Activated CD4-positive, alpha-beta T cell treated with anti-CD3 and anti-CD28 coated beads, Interleukin-2, amount 10 ng/mL, durations not matched to agents 7 days and 5 days (primary cell): ENCODE measurements at regions not wholly inside any gene's neighbourhood (a gene's known extent, or its start where the extent isn't known, plus 50 kb on each side); places are given as distances from the start of the nearest gene placed in this dataset.

Experiments
- CTCF ChIA-PET: fragments of 350-600 bp; sonication (Branson Sonifier 250); formaldehyde crosslinking; loops from one replicate; lab custom pipeline; 2021; ENCODE audit warnings: antibody characterized with exemption; lab: Charles Lee
- POLR2A ChIA-PET: fragments of 350-600 bp; sonication (Branson Sonifier 250); formaldehyde crosslinking; loops from one replicate; lab custom pipeline; 2021; ENCODE audit warnings: antibody characterized with exemption; lab: Charles Lee
- DNase-seq: peaks from one replicate; pipeline ENCODE4 v3.0.0-alpha.2; 2020
- H3K27ac Mint-ChIP-seq: one replicate; pipeline ENCODE4 v1.8.0; 2021; ENCODE audit warnings: mild to moderate bottlenecking, moderate library complexity, mixed read lengths
- H3K27me3 Mint-ChIP-seq: one replicate; pipeline ENCODE4 v1.8.0; 2021; ENCODE audit warnings: mixed read lengths
- H3K36me3 Mint-ChIP-seq: one replicate; pipeline ENCODE4 v1.8.0; 2021; ENCODE audit warnings: low read depth, mixed read lengths
- H3K4me1 Mint-ChIP-seq: one replicate; pipeline ENCODE4 v1.8.0; 2021; ENCODE audit warnings: mixed read lengths
- H3K4me3 Mint-ChIP-seq: one replicate; pipeline ENCODE4 v1.8.0; 2021; ENCODE audit warnings: mild to moderate bottlenecking, moderate library complexity, mixed read lengths
- H3K9me3 Mint-ChIP-seq: one replicate; pipeline ENCODE4 v1.8.0; 2021; ENCODE audit warnings: mixed read lengths

DNA sequence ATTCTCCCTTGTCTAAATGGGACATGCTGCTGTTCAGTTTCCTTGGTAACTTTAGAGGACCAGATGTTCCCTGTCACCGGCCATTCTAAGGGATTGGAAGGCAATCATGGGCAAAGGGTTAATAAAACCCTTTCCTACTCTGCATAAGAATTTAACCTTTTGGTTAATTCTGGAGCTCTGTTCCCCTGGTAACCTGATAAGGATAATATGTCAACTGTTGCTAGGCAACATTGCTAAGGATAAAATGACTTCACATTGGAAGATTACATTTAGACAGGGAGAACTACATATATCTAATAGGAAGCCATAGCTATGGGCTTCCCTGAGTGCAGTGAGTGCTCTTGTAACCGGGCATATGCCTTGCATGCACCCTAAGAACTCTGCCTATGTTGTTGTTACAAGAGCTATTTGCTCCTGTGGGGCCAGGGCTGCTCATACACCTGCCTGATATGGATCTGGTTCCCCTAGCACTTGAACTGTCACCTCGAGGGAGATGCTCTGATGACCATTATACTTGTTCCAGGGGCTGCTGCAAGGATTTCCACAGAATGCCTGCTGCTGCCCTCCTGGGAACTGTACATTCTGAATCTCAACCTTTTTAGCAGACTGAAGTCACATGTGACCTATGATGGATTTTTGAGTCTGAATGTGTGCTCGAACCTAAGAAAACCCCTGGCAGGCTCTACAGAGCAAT lies 326.3 kb upstream of the PDZRN3 start:
- ChIA-PET CTCF (no interaction called here), POLR2A (no interaction called here)
- Mint-ChIP-seq H3K27ac (no peak overlapping the region), H3K27me3 (no peaks in the 10 kb centered on the region), H3K4me1 (no peaks in the 10 kb centered on the region), H3K9me3 (peaks cover 2% of the 10 kb centered on the region), H3K4me3 (no peak overlapping the region), H3K36me3 (no peaks in the 10 kb centered on the region)
- DNase-seq: no peak

DNA sequence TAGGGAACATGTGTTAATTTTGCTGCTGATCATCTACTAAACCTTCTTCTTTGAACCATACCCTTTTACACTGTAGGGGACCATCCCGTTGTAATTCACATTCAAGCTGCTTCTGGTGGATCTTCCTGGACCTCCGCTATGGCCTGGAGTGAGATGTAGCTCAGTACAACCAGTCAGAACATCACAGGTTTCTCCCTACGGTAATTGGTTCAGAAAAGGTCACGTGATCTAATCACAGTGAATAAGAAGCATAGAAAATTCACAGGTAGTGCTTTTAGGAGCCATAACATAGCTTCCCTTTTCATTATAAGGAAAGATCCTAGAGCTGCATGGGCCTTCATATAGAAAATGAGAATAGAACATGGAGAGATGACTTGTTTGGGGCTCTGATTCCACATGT lies 320.8 kb upstream of the PDZRN3 start:
- H3K4me3 Mint-ChIP-seq: no peak overlapping the region
- no peak overlapping the region for H3K27ac Mint-ChIP-seq
- H3K36me3 Mint-ChIP-seq: no peaks in the 10 kb centered on the region
- DNase-seq: no peak
- H3K9me3 Mint-ChIP-seq: no peaks in the 10 kb centered on the region
- H3K27me3 Mint-ChIP-seq: no peaks in the 10 kb centered on the region
- CTCF ChIA-PET: no interaction called here
- no peaks in the 10 kb centered on the region for H3K4me1 Mint-ChIP-seq
- POLR2A ChIA-PET: no interaction called here

DNA sequence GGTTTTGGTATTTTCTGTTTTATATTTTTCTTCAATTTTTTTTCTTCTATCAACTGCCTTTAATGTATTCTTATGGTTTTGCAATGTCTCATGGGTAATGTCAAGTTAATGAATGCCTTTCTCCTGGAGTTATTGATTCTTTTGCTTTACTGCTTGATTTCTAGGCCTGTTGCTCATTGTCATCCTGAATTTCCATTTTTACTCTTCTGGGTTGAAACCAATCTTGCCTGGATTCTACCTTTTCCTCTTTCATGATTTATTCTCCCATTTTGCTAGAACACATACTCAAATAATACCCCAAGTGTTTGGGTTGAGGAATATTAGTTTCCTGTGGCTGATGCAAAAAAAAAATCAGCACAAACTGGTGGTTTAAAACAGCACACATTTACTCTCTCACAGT lies 315.2 kb upstream of the PDZRN3 start:
- H3K36me3 Mint-ChIP-seq: no peaks in the 10 kb centered on the region
- POLR2A ChIA-PET: no interaction called here
- CTCF ChIA-PET: no interaction called here
- no peaks in the 10 kb centered on the region for H3K4me1 Mint-ChIP-seq
- DNase-seq: no peak
- no peak overlapping the region for H3K27ac Mint-ChIP-seq
- no peaks in the 10 kb centered on the region for H3K27me3 Mint-ChIP-seq
- no peak overlapping the region for H3K4me3 Mint-ChIP-seq
- no peaks in the 10 kb centered on the region for H3K9me3 Mint-ChIP-seq

DNA sequence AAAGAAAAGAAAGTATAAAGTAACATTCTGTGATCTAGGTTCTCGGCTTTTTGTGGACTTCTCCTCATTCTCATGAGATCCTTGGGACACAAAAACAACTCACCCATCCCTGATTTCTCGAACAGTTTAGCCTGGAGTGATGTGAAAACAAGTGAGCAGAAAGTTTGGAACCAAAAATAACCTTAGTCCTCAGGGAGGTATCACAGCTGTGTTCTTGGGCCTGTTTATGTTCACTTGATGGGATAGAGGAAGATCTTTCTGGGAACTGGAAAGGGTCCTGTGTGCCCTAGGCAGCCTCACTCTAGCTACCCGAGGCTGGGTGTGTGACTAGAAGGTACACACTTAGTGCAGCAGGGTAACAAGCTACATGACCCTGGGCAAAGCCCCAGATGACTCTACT lies 308.8 kb upstream of the PDZRN3 start:
- Mint-ChIP-seq H3K4me3 (no peak overlapping the region), H3K4me1 (no peaks in the 10 kb centered on the region), H3K27me3 (no peaks in the 10 kb centered on the region), H3K27ac (no peak overlapping the region), H3K9me3 (no peaks in the 10 kb centered on the region), H3K36me3 (no peaks in the 10 kb centered on the region)
- ChIA-PET POLR2A (no interaction called here), CTCF (no interaction called here)
- no peak for DNase-seq

DNA sequence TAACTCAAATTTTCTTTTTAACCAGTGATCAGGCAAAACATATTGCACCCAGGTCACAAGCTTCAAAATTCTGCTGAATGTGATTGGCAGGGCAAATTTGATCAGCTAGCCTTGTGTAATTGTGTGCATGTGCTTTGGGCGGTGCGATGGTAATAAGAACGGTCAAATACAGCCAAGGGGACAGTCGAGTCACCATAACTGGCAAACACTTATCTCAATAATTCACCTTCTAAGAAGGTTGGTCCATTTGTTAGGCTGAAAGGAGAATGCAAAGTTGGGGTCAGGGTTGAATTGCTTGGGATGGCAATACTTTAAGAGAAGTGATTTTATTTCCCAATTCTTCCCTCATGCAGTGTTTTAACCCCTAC lies 302.4 kb upstream of the PDZRN3 start:
- CTCF ChIA-PET: no interaction called here
- Mint-ChIP-seq H3K27me3 (no peaks in the 10 kb centered on the region), H3K4me3 (no peak overlapping the region), H3K9me3 (no peaks in the 10 kb centered on the region), H3K36me3 (no peaks in the 10 kb centered on the region), H3K27ac (no peak overlapping the region), H3K4me1 (no peaks in the 10 kb centered on the region)
- no peak for DNase-seq
- POLR2A ChIA-PET: no interaction called here

DNA sequence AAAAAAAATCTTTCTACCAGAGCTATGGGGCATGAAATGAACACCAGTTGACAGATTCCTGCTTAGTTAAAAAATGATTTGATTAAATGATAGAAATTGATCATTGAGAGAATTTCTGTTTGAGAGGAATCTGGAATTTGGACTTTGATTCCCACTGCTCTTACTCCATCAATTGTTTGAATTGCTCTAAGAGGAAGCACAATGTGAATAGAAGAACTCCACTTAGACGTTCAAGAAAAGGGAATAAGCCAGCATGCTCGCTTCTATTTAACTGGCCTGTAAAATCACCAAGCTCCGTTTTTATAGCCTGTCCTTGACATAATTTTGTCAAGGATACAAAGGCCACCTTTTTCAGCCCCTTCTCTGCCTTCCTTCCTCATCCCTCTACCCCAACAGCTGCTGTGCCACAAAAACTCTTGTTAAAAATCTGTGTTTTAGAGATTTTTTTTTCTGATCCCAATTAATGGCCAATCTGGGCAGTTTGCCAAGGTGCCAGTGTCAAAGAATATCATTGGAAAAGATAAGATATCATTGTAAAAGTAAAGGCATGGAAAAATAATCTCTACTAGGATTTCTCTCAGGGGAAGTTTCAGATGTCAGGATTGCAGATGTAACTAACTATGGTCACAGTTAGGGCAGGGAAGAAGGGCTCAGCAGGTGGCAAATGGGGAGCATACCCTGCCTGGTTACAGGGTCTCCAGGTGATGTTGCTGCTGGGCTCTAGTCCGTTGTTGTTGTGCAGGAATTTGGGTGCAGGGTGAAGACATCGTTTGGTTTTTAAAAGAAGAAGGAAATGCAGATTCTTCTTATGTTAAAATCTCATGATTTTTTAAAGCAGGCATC lies 301.8 kb upstream of the PDZRN3 start:
- Mint-ChIP-seq H3K36me3 (no peaks in the 10 kb centered on the region), H3K27ac (no peak overlapping the region), H3K27me3 (no peaks in the 10 kb centered on the region), H3K4me1 (no peaks in the 10 kb centered on the region), H3K4me3 (no peak overlapping the region), H3K9me3 (no peaks in the 10 kb centered on the region)
- ChIA-PET POLR2A (no interaction called here), CTCF (no interaction called here)
- DNase-seq: no peak

DNA sequence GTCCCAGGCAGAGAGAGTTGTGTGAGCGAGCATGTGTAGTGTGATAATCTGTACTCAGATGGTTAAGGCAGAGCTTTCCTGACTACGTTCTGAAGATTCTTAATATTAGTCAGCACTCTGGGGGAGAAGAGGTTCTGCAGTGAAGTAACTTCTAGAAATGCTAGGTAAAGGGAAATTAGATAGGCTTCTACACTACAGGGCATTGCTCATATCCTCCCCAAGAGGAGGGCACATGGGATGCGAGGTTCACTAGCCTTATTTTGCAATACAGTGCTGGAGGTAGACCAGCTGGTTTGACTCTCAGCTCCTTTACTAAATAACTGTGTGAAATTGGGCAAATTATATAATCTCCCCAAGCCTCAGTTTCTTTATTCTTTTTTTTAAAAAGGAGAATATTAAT lies 300.3 kb upstream of the PDZRN3 start:
- no peak overlapping the region for H3K27ac Mint-ChIP-seq
- H3K36me3 Mint-ChIP-seq: no peaks in the 10 kb centered on the region
- no peaks in the 10 kb centered on the region for H3K9me3 Mint-ChIP-seq
- H3K4me3 Mint-ChIP-seq: no peak overlapping the region
- no peaks in the 10 kb centered on the region for H3K27me3 Mint-ChIP-seq
- ChIA-PET POLR2A (no interaction called here), CTCF (no interaction called here)
- no peaks in the 10 kb centered on the region for H3K4me1 Mint-ChIP-seq
- DNase-seq: no peak

DNA sequence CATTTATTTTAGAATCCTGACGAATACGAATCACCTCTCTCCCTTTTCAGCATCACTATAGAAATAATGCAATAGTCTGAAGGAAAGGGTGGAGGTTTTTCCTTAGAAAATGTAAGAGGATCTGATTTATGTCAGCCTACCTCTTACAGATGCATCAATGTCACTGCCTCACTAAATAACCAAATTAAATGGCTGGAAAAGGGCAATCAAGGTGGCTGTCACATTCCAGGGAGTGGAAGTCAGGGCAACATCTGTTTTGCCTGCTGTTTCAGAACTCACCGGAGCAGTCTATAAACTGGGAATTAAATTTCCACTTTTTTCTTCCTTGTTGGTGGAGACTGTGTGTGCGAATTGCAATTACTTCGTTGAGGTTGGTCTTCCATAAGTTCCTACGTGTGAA lies 299.3 kb upstream of the PDZRN3 start:
- no peak overlapping the region for H3K27ac Mint-ChIP-seq

DNA sequence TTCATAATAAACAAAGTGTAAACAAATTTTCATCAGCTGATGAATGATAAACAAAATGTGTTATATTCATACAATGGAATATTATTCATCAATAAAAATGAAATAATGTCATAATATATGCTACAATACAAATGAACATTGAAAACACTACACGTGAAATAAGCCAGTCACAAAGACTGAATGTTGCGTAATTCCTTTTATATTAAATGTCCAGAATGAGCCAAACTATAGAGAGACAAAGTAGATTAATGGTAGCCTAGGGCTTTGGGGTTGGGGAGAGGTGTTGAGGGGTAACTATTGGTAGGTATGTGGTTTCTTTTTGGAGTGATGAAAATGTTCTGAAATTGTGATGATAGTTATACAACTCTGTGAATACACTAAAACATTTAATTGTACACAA lies 292.9 kb upstream of the PDZRN3 start:
- POLR2A ChIA-PET: no interaction called here
- Mint-ChIP-seq H3K4me3 (no peak overlapping the region), H3K27ac (no peak overlapping the region), H3K9me3 (no peaks in the 10 kb centered on the region), H3K27me3 (no peaks in the 10 kb centered on the region), H3K36me3 (no peaks in the 10 kb centered on the region), H3K4me1 (no peaks in the 10 kb centered on the region)
- DNase-seq: no peak
- CTCF ChIA-PET: no interaction called here

More for the DNA sequence above, 299.3 kb upstream of the PDZRN3 start:
- no peak overlapping the region for H3K4me3 Mint-ChIP-seq
- no peaks in the 10 kb centered on the region for H3K9me3 Mint-ChIP-seq
- POLR2A ChIA-PET: no interaction called here
- CTCF ChIA-PET: no interaction called here
- no peaks in the 10 kb centered on the region for H3K4me1 Mint-ChIP-seq
- no peaks in the 10 kb centered on the region for H3K27me3 Mint-ChIP-seq
- no peak for DNase-seq
- no peaks in the 10 kb centered on the region for H3K36me3 Mint-ChIP-seq

DNA sequence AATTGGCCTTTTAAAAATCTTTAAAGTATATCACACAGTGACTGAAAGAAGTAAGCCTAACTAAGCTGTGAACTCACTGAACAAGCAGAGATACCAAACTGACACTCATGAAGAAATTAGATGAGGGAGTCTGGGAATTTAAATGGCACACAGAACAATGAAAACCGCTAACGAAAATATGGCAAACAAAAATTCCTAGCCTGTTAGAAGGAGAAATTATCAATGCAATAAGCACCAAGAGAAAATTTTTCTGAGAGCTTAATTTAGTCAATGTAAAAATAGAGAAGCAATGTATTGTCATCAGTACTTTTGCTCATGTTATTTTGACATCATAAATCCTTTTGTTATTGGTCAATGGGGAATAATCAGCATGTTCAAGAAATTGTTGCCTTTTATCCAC lies 291.1 kb upstream of the PDZRN3 start:
- Mint-ChIP-seq H3K4me3 (no peak overlapping the region), H3K27ac (no peak overlapping the region), H3K9me3 (no peaks in the 10 kb centered on the region), H3K4me1 (no peaks in the 10 kb centered on the region), H3K27me3 (no peaks in the 10 kb centered on the region), H3K36me3 (no peaks in the 10 kb centered on the region)
- CTCF ChIA-PET: no interaction called here
- POLR2A ChIA-PET: no interaction called here
- DNase-seq: no peak

DNA sequence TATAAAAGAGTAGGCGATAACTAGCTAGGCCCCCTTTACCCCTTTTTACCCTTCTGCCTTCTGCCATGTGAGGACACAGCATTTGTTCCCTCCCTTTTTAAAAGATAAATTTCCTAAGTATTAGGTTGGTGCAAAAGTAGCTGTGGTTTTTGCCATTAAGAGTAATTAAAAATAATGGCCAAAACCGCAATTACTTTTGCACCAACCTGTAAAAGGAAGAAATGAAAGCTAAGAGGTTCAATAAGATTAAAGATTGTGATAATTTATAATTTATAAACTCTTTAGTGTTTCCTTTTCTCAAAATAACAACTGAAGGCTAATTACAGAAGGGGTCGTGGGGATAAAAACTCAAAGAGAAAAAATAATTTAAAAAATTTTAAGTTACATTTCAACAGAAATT lies 283.5 kb upstream of the PDZRN3 start:
- no peak for DNase-seq
- no peaks in the 10 kb centered on the region for H3K27me3 Mint-ChIP-seq
- no peaks in the 10 kb centered on the region for H3K4me1 Mint-ChIP-seq
- no peak overlapping the region for H3K27ac Mint-ChIP-seq
- H3K4me3 Mint-ChIP-seq: no peak overlapping the region
- ChIA-PET CTCF (no interaction called here), POLR2A (no interaction called here)
- no peaks in the 10 kb centered on the region for H3K36me3 Mint-ChIP-seq
- peaks cover 5% of the 10 kb centered on the region for H3K9me3 Mint-ChIP-seq

DNA sequence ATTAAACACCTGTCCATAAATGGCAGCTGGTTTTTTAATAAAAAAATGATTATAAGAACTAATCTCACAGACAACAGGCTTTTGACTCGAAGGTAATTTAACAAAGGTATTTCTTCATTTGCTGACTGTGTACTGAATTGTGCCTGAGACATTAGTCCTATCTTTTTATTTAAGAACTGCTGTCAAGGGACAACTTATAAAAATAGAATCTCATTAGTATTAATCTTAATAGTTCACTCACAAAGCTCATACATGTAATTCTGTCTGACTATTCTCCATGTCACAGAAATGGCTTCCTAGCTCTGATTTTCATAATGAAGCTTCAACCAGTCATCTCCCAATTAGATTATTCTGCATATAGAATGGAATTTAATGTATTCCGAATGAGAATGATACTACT lies 276.9 kb upstream of the PDZRN3 start:
- ChIA-PET POLR2A (no interaction called here), CTCF (no interaction called here)
- Mint-ChIP-seq H3K36me3 (no peaks in the 10 kb centered on the region), H3K4me3 (no peak overlapping the region), H3K9me3 (peaks cover 5% of the 10 kb centered on the region), H3K4me1 (no peaks in the 10 kb centered on the region), H3K27me3 (no peaks in the 10 kb centered on the region), H3K27ac (no peak overlapping the region)
- no peak for DNase-seq

DNA sequence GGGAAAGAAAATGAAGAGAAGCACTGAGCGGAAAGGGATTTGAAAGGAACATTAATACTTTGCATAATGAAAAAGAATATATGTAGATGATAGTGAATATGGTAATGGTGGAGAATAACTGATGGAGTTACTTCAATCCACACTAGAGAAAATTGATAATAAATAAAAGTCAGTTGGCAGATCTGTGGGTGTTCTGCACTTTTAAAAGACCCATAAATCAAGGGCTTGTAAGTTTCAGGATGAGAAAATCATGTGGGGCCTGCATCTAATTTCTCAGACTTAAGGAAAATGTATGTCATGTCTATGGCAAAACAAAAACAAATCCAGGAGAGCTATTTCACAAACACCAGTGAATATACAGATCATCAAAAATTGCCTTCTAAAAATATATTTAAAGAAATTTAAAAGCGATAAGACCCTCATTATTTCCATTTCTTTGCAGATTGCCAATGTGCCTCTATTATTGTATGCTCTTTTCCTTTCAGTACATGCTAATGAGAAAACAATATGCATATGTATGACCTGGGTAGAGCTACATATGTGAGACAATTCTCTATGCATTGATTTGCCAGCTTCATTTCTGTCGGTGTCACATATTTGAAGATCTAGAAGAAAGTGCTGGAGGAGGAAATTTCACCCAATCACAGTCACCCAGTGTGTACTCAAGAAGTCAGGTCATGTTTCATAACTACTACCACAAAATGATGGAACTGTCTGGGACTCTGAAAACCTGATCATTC lies 269.9 kb upstream of the PDZRN3 start:
- Mint-ChIP-seq H3K9me3 (peaks cover 2% of the 10 kb centered on the region), H3K36me3 (no peaks in the 10 kb centered on the region), H3K4me1 (no peaks in the 10 kb centered on the region), H3K4me3 (no peak overlapping the region), H3K27me3 (no peaks in the 10 kb centered on the region), H3K27ac (no peak overlapping the region)
- no peak for DNase-seq
- CTCF ChIA-PET: no interaction called here
- POLR2A ChIA-PET: no interaction called here
